CD14-positive monocyte (primary cell): ENCODE measurements at regions not wholly inside any gene's neighbourhood (a gene's known extent, or its start where the extent isn't known, plus 50 kb on each side); places are given as distances from the start of the nearest gene placed in this dataset.

Experiments
- DNase-seq, 3 donors: peaks; one replicate each; pipeline ENCODE4 v3.0.0-alpha.2; 2011 to 2022
- H2AFZ ChIP-seq: 2 replicates; pipeline ENCODE4 v1.6.0; 2012; ENCODE audit warnings: mild to moderate bottlenecking, low read depth, low read length, inconsistent platforms; ENCODE audit not compliant: insufficient read depth, poor library complexity, severe bottlenecking
- H3K27ac ChIP-seq, 2 donors: 1 replicate in 1 of 2; 2 replicates in 1 of 2; pipeline ENCODE4 v1.5.1; 2012 to 2013; ENCODE audit warnings: low read length in 2 of 2, control low read depth in 1 of 2, inconsistent platforms in 1 of 2, low read depth in 1 of 2, mild to moderate bottlenecking in 1 of 2
- H3K27me3 ChIP-seq, 2 donors: one replicate each; pipeline versions ENCODE4 v1.6.0 to v1.6.1; 2011 to 2013; ENCODE audit warnings: low read length in 2 of 2; ENCODE audit not compliant: control insufficient read depth in 2 of 2, insufficient read depth in 2 of 2
- H3K36me3 ChIP-seq, 2 donors: replicated peaks in 1 of 2; 1 replicate in 1 of 2; 2 replicates in 1 of 2; pipeline versions ENCODE4 v1.5.1 to v1.6.1; 2012 to 2013; ENCODE audit warnings: low read length in 2 of 2, control low read depth in 1 of 2, inconsistent platforms in 1 of 2, mild to moderate bottlenecking in 1 of 2; ENCODE audit not compliant: insufficient read depth in 2 of 2, control insufficient read depth in 1 of 2
- H3K4me1 ChIP-seq, 2 donors: 1 replicate in 1 of 2; 2 replicates in 1 of 2; pipeline versions ENCODE4 v1.5.1 to v1.6.1; 2012 to 2013; ENCODE audit warnings: low read length in 2 of 2, control low read depth in 1 of 2, inconsistent platforms in 1 of 2, mild to moderate bottlenecking in 1 of 2, moderate library complexity in 1 of 2; ENCODE audit not compliant: insufficient read depth in 2 of 2, control insufficient read depth in 1 of 2
- H3K4me2 ChIP-seq: replicated peaks from 2 replicates; pipeline ENCODE3; 2012; ENCODE audit warnings: low read length, moderate library complexity, mild to moderate bottlenecking; ENCODE audit not compliant: poor library complexity, severe bottlenecking; ENCODE audit errors: extremely low read depth
- H3K4me3 ChIP-seq, 3 experiments: fragments of 200-600 bp in 1 of 3; sonication (generic) in 1 of 3; replicated peaks in 1 of 3; 1 replicate in 2 of 3; 2 replicates in 1 of 3; pipeline ENCODE4 v1.5.1; 2011 to 2013; ENCODE audit warnings: low read length in 3 of 3, mild to moderate bottlenecking in 3 of 3, control low read depth in 2 of 3, low read depth in 2 of 3, inconsistent platforms in 1 of 3, moderate library complexity in 1 of 3
- H3K79me2 ChIP-seq: 2 replicates; pipeline ENCODE4 v1.6.0; 2012; ENCODE audit warnings: mild to moderate bottlenecking, control low read depth, inconsistent platforms, low read length, moderate library complexity; ENCODE audit not compliant: insufficient read depth
- H3K9ac ChIP-seq: 2 replicates; pipeline ENCODE4 v1.6.0; 2017; ENCODE audit warnings: low read length, mild to moderate bottlenecking; ENCODE audit not compliant: insufficient read depth, poor library complexity, severe bottlenecking
- H3K9me3 ChIP-seq, 2 donors: replicated peaks in 1 of 2; 1 replicate in 1 of 2; 2 replicates in 1 of 2; pipeline versions ENCODE4 v1.5.1 to v1.6.1; 2012 to 2013; ENCODE audit warnings: low read length in 2 of 2, control low read depth in 1 of 2; ENCODE audit not compliant: control insufficient read depth in 1 of 2, insufficient read depth in 1 of 2
- H4K20me1 ChIP-seq: 2 replicates; pipeline ENCODE4 v1.6.0; 2012; ENCODE audit warnings: mild to moderate bottlenecking, low read length, control low read depth, moderate library complexity; ENCODE audit not compliant: insufficient read depth
- H3K27ac Mint-ChIP-seq, 7 donors: one replicate each; pipeline ENCODE4 v1.8.0; 2020; ENCODE audit warnings: mild to moderate bottlenecking in 7 of 7, mixed read lengths in 7 of 7, moderate library complexity in 6 of 7, inconsistent platforms in 2 of 7
- H3K27me3 Mint-ChIP-seq, 3 donors: one replicate each; pipeline ENCODE4 v1.8.0; 2021 to 2022; ENCODE audit warnings: low read depth in 3 of 3, mild to moderate bottlenecking in 3 of 3, mixed read lengths in 3 of 3, moderate library complexity in 3 of 3, inconsistent platforms in 1 of 3
- H3K36me3 Mint-ChIP-seq, 2 donors: one replicate each; pipeline ENCODE4 v1.8.0; 2020; ENCODE audit warnings: mixed read lengths in 2 of 2, inconsistent platforms in 1 of 2, mild to moderate bottlenecking in 1 of 2
- H3K4me1 Mint-ChIP-seq: one replicate; pipeline ENCODE4 v1.8.0; 2020; ENCODE audit warnings: mild to moderate bottlenecking, mixed read lengths
- H3K4me3 Mint-ChIP-seq, 2 donors: one replicate each; pipeline ENCODE4 v1.8.0; 2020; ENCODE audit warnings: mild to moderate bottlenecking in 2 of 2, mixed read lengths in 2 of 2, moderate library complexity in 1 of 2
- H3K9me3 Mint-ChIP-seq, 7 donors: one replicate each; pipeline ENCODE4 v1.8.0; 2020 to 2022; ENCODE audit warnings: mixed read lengths in 7 of 7, mild to moderate bottlenecking in 6 of 7, moderate library complexity in 6 of 7, inconsistent platforms in 2 of 7
- WGBS: methylation state at CpG from one replicate; pipeline ENCODE4 v1.1.5; 2013; ENCODE audit warnings: missing lambda C conversion rate; ENCODE audit not compliant: insufficient coverage; 5-methylcytosine and 5-hydroxymethylcytosine counted together
- intact Hi-C, 2 donors: fragments of 100-400 bp; cut with micrococcal nuclease; formaldehyde crosslinking; loops; one replicate each; pipeline versions ENCODE4 v1.15.0 to v1.15.1; 2023
- TF ChIP-seq, protein P1 (sequence below): fragments of 200-600 bp; IDR thresholded peaks from one replicate; pipeline ENCODE4 v1.8.0; 2022; ENCODE audit warnings: antibody characterized with exemption, mild to moderate bottlenecking

DNA sequence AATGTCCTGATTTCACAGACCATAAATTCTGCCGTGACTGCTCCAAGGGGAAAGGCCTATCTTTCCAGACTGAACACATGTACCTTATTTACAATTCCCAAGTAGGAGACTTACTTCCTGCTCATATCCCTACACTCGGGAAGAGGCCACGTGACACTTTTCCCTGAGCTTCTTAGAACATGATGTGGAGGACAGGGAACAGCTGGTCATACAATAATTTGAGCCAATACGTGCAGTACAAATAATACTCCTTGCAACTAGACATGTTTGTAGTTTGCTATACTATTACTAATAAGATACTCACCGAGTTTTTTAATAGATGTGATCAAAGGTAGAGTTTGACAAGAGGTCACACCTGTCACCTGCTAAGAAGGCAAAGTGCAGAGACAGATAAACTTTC, 256.4 kb downstream of the SP3 start:
- H3K4me3 Mint-ChIP-seq = no peak overlapping the region
- H3K27ac ChIP-seq = no peak overlapping the region
- no peaks in the 10 kb centered on the region for H3K9me3 ChIP-seq
- no peaks in the 10 kb centered on the region for H3K4me1 ChIP-seq
- H3K4me2 ChIP-seq = no peak overlapping the region
- no peak overlapping the region for H3K4me3 ChIP-seq
- H3K27ac Mint-ChIP-seq = no peak overlapping the region
- H3K27me3 Mint-ChIP-seq = peaks cover 3 to 5% (median 5%) of the 10 kb centered on the region in 3 donors
- no peaks in the 10 kb centered on the region for H3K27me3 ChIP-seq
- no peak overlapping the region for H2AFZ ChIP-seq
- H3K79me2 ChIP-seq = no peaks in the 10 kb centered on the region
- no CpG with 5 or more reads among the region's 5 CpGs for WGBS
- H4K20me1 ChIP-seq = no peaks in the 10 kb centered on the region
- H3K9ac ChIP-seq = no peak overlapping the region
- TF ChIP-seq, protein P1, sequence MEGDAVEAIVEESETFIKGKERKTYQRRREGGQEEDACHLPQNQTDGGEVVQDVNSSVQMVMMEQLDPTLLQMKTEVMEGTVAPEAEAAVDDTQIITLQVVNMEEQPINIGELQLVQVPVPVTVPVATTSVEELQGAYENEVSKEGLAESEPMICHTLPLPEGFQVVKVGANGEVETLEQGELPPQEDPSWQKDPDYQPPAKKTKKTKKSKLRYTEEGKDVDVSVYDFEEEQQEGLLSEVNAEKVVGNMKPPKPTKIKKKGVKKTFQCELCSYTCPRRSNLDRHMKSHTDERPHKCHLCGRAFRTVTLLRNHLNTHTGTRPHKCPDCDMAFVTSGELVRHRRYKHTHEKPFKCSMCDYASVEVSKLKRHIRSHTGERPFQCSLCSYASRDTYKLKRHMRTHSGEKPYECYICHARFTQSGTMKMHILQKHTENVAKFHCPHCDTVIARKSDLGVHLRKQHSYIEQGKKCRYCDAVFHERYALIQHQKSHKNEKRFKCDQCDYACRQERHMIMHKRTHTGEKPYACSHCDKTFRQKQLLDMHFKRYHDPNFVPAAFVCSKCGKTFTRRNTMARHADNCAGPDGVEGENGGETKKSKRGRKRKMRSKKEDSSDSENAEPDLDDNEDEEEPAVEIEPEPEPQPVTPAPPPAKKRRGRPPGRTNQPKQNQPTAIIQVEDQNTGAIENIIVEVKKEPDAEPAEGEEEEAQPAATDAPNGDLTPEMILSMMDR = no peak
- H3K9me3 Mint-ChIP-seq = peaks cover 0 to 3% (median 2%) of the 10 kb centered on the region in 7 donors
- H3K36me3 ChIP-seq = no peaks in the 10 kb centered on the region
- no peaks in the 10 kb centered on the region for H3K36me3 Mint-ChIP-seq
- no peak for DNase-seq
- intact Hi-C loops = no loop called here
- H3K4me1 Mint-ChIP-seq = no peaks in the 10 kb centered on the region

DNA sequence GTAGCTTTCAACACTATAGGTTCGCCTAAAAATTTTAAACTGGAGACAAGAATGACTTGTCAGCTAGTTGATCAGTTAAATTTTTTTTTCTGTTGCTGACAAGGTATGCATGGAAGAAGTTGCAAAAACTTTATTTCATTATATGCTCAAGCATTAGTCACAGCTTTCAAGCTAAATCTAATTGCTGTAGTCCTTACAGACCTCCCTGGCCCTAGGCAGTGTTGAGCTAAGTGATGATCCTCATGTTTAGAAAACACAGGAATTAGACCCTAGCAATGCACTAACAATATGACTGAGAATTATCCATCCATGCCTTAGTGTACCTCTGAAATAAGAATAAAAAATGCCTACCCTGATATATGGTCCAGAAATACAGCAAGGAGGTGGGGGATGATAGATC, 253.4 kb downstream of the SP3 start:
- H3K27ac ChIP-seq = no peak overlapping the region
- Mint-ChIP-seq H3K9me3 (peaks cover 0 to 4% (median 0%) of the 10 kb centered on the region in 7 donors), H3K4me3 (no peak overlapping the region), H3K27me3 (peaks cover 4 to 6% (median 5%) of the 10 kb centered on the region in 3 donors), H3K27ac (no peak overlapping the region), H3K36me3 (no peaks in the 10 kb centered on the region), H3K4me1 (no peaks in the 10 kb centered on the region)
- H3K4me3 ChIP-seq = no peak overlapping the region
- WGBS = no CpG with 5 or more reads among the region's 1 CpG
- DNase-seq = no peak
- no peak overlapping the region for H3K4me2 ChIP-seq
- H2AFZ ChIP-seq = no peak overlapping the region
- H3K4me1 ChIP-seq = no peaks in the 10 kb centered on the region
- no peaks in the 10 kb centered on the region for H3K36me3 ChIP-seq
- no peaks in the 10 kb centered on the region for H3K27me3 ChIP-seq
- no peaks in the 10 kb centered on the region for H3K79me2 ChIP-seq
- TF ChIP-seq, protein P1 = no peak
- no peaks in the 10 kb centered on the region for H4K20me1 ChIP-seq
- H3K9me3 ChIP-seq = no peaks in the 10 kb centered on the region
- intact Hi-C loops = no loop called here
- no peak overlapping the region for H3K9ac ChIP-seq
